ENCODE measurements at regions not wholly inside any gene's neighbourhood (a gene's known extent, or its start where the extent isn't known, plus 50 kb on each side); places are given as distances from the start of the nearest gene placed in this dataset. TPM values are rescaled to one million over a fixed set of nuclear protein-coding genes. Genes with fewer than 3 reads are reported as not detected.

Small RNA genes lying in the stretch of these regions (small RNA-seq; reads per million reads assigned to genes)
- gene RF00072 = not detected

All from urinary bladder (tissue), 1 donor.